ENCODE measurements at regions not wholly inside any gene's neighbourhood (a gene's known extent, or its start where the extent isn't known, plus 50 kb on each side); places are given as distances from the start of the nearest gene placed in this dataset.

- H3K27me3 ChIP-seq (ENCODE audit: control insufficient read depth, insufficient read depth, low read length) = no peaks in the 10 kb centered on the region
- no peak for DNase-seq (ENCODE audit: low read depth, low spot score)
- POLR2A ChIA-PET = no interaction called here
- CTCF ChIA-PET = interaction anchor here (1.0 kb wide), 1 partner anchor 14 kb away, joined by 3 read pairs; no protein-coding TSS in a partner anchor
- no peak overlapping the region for H3K27ac ChIP-seq (ENCODE audit: low read depth, low read length)
- H3K9me3 ChIP-seq (ENCODE audit: control insufficient read depth, insufficient read depth, low read length) = no peaks in the 10 kb centered on the region
- no peak overlapping the region for H3K4me3 ChIP-seq (ENCODE audit: low read depth, low read length)
- TF ChIP-seq, protein P1, sequence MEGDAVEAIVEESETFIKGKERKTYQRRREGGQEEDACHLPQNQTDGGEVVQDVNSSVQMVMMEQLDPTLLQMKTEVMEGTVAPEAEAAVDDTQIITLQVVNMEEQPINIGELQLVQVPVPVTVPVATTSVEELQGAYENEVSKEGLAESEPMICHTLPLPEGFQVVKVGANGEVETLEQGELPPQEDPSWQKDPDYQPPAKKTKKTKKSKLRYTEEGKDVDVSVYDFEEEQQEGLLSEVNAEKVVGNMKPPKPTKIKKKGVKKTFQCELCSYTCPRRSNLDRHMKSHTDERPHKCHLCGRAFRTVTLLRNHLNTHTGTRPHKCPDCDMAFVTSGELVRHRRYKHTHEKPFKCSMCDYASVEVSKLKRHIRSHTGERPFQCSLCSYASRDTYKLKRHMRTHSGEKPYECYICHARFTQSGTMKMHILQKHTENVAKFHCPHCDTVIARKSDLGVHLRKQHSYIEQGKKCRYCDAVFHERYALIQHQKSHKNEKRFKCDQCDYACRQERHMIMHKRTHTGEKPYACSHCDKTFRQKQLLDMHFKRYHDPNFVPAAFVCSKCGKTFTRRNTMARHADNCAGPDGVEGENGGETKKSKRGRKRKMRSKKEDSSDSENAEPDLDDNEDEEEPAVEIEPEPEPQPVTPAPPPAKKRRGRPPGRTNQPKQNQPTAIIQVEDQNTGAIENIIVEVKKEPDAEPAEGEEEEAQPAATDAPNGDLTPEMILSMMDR (IDR thresholded peaks at IDR 0.05; ENCODE audit: low read depth, low read length) = no peak
These were observed 980.1 kb downstream of the KCNMA1 start for GRCh38 chr10:76657337-76658012.

- DNase-seq (ENCODE audit: low read depth, low spot score) = no peak
- no peaks in the 10 kb centered on the region for H3K9me3 ChIP-seq (ENCODE audit: control insufficient read depth, insufficient read depth, low read length)
- POLR2A ChIA-PET = no interaction called here
- no peaks in the 10 kb centered on the region for H3K27me3 ChIP-seq (ENCODE audit: control insufficient read depth, insufficient read depth, low read length)
- no peak overlapping the region for H3K4me3 ChIP-seq (ENCODE audit: low read depth, low read length)
- CTCF ChIA-PET = no interaction called here
- TF ChIP-seq, protein P1 (IDR thresholded peaks at IDR 0.05; ENCODE audit: low read depth, low read length) = no peak
- no peak overlapping the region for H3K27ac ChIP-seq (ENCODE audit: low read depth, low read length)
These were observed 986.5 kb downstream of the KCNMA1 start for GRCh38 chr10:76651154-76651553.

DNA sequence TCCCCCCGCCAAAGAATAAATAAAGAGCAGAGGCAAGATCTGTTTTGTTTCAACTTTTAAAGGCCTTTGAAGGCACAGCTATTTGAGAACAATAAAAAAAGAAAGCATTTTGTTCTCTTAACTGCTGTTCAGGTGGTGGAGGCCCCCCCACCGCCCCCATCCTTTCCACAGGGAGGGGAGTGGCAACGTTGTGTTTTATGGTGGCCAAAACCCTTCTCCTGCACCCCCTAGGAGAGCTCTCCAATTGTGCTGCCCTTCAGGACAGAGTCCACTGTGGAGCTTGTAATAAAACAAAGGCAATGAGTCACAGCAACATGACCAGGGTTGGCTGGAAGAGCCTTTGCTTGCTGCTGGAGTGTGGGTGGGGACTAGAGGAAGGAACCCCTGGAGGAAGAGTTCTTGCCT lies 987.9 kb downstream of the KCNMA1 start:
- peak; percentile 39 for DNase-seq (ENCODE audit: low read depth, low spot score)
- POLR2A ChIA-PET = no interaction called here
- Histone ChIP-seq H3K4me3 (ENCODE audit: low read depth, low read length) (no peak overlapping the region), H3K27ac (ENCODE audit: low read depth, low read length) (no peak overlapping the region), H3K27me3 (ENCODE audit: control insufficient read depth, insufficient read depth, low read length) (no peaks in the 10 kb centered on the region), H3K9me3 (ENCODE audit: control insufficient read depth, insufficient read depth, low read length) (no peaks in the 10 kb centered on the region)
- TF ChIP-seq, protein P1 (IDR thresholded peaks at IDR 0.05; ENCODE audit: low read depth, low read length) = no peak
- CTCF ChIA-PET = interaction anchor here (1.3 kb wide), 1 partner anchor 336 kb away, joined by 4 read pairs; no protein-coding TSS in a partner anchor

DNA sequence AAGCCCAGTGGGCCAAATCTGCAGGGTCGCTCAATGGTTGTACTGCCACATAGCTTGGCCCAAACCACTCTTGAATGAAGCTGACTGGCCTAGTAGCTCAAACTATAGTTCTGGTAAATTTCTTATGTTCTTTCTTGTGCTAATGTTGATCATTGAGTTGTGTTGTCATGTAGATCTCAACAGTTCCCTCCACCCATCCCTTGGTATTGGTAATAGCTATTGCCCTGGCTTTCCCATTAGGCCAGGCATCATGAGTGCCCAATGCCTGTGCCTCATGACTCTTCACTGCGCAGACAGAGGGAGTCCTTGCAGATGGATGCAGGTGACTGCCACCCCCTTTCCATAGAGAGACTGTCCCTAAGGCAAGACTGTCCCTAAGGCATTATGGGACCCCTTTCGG lies 988.4 kb downstream of the KCNMA1 start:
- ChIA-PET CTCF (interaction anchor here (1.3 kb wide), 1 partner anchor 336 kb away, joined by 4 read pairs; no protein-coding TSS in a partner anchor), POLR2A (no interaction called here)
- no peak overlapping the region for H3K4me3 ChIP-seq (ENCODE audit: low read depth, low read length)
- TF ChIP-seq, protein P1 (IDR thresholded peaks at IDR 0.05; ENCODE audit: low read depth, low read length) = no peak
- H3K27ac ChIP-seq (ENCODE audit: low read depth, low read length) = no peak overlapping the region
- no peaks in the 10 kb centered on the region for H3K27me3 ChIP-seq (ENCODE audit: control insufficient read depth, insufficient read depth, low read length)
- DNase-seq (ENCODE audit: low read depth, low spot score) = no peak
- no peaks in the 10 kb centered on the region for H3K9me3 ChIP-seq (ENCODE audit: control insufficient read depth, insufficient read depth, low read length)

- Histone ChIP-seq H3K4me3 (ENCODE audit: low read depth, low read length) (no peak overlapping the region), H3K27me3 (ENCODE audit: control insufficient read depth, insufficient read depth, low read length) (no peaks in the 10 kb centered on the region), H3K9me3 (ENCODE audit: control insufficient read depth, insufficient read depth, low read length) (no peaks in the 10 kb centered on the region), H3K27ac (ENCODE audit: low read depth, low read length) (no peak overlapping the region)
- TF ChIP-seq, protein P1 (IDR thresholded peaks at IDR 0.05; ENCODE audit: low read depth, low read length) = no peak
- ChIA-PET CTCF (no interaction called here), POLR2A (no interaction called here)
- DNase-seq (ENCODE audit: low read depth, low spot score) = no peak
These were observed 990.3 kb downstream of the KCNMA1 start for GRCh38 chr10:76647301-76647700.
